ENCODE measurements at regions not wholly inside any gene's neighbourhood (a gene's known extent, or its start where the extent isn't known, plus 50 kb on each side); places are given as distances from the start of the nearest gene placed in this dataset.

- no peak overlapping the region for H3K4me3 ChIP-seq
- TF ChIP-seq CTCF (IDR thresholded peaks at IDR 0.05 in 4 of 5, conservative IDR thresholded peaks at IDR 0.05 in 1 of 5): no peak
- H3K36me3 ChIP-seq: no peaks in the 10 kb centered on the region
- DNase-seq (no peak), ATAC-seq (no peak)
- no peak overlapping the region for H3K27ac ChIP-seq
- H3K9me3 ChIP-seq: no peaks in the 10 kb centered on the region
- in situ Hi-C loops (cut with MboI; ENCODE audit: low sequenced_read_pairs in 4 of 4) (no loop called here), intact Hi-C loops (cut with DNase I; ENCODE audit: low total_unique reads) (no loop called here)
- H3K27me3 ChIP-seq: no peaks in the 10 kb centered on the region
- H3K4me1 ChIP-seq: peaks cover 0 to 7% of the 10 kb centered on the region in 2 donors
These were observed 84.6 kb upstream of the TFPI start for GRCh38 chr2:187638840-187639239.

GRCh38 chr2:187640926-187641510 lies 86.8 kb upstream of the TFPI start:
- in situ Hi-C loops (cut with MboI; ENCODE audit: low sequenced_read_pairs in 4 of 4): no loop called here
- H3K4me1 ChIP-seq: peaks cover 0 to 7% of the 10 kb centered on the region in 2 donors
- DNase-seq: no peak

GRCh38 chr2:187642498-187642897 lies 88.3 kb upstream of the TFPI start:
- H3K9me3 ChIP-seq: no peaks in the 10 kb centered on the region
- H3K4me1 ChIP-seq: peaks cover 0 to 7% of the 10 kb centered on the region in 2 donors
- H3K36me3 ChIP-seq: no peaks in the 10 kb centered on the region
- DNase-seq (no peak), ATAC-seq (no peak)
- H3K27ac ChIP-seq: no peak overlapping the region
- H3K4me3 ChIP-seq: no peak overlapping the region
- H3K27me3 ChIP-seq: no peaks in the 10 kb centered on the region
- intact Hi-C loops (cut with DNase I; ENCODE audit: low total_unique reads): no loop called here
- in situ Hi-C loops (cut with MboI; ENCODE audit: low sequenced_read_pairs in 4 of 4): no loop called here
- TF ChIP-seq POLR2A (IDR thresholded peaks at IDR 0.05) (no peak), CTCF (IDR thresholded peaks at IDR 0.05 in 4 of 5, conservative IDR thresholded peaks at IDR 0.05 in 1 of 5) (no peak)

More at GRCh38 chr2:187640926-187641510, 86.8 kb upstream of the TFPI start:
- intact Hi-C loops (cut with DNase I; ENCODE audit: low total_unique reads): no loop called here
- no peak for ATAC-seq
- Histone ChIP-seq H3K27ac (no peak overlapping the region), H3K27me3 (no peaks in the 10 kb centered on the region), H3K9me3 (no peaks in the 10 kb centered on the region), H3K4me3 (no peak overlapping the region), H3K36me3 (no peaks in the 10 kb centered on the region)
- TF ChIP-seq CTCF (IDR thresholded peaks at IDR 0.05 in 4 of 5, conservative IDR thresholded peaks at IDR 0.05 in 1 of 5) (no peak), POLR2A (IDR thresholded peaks at IDR 0.05) (no peak)

GRCh38 chr2:187644486-187644885 lies 90.3 kb upstream of the TFPI start:
- Histone ChIP-seq H3K36me3 (no peaks in the 10 kb centered on the region), H3K27ac (no peak overlapping the region), H3K9me3 (no peaks in the 10 kb centered on the region), H3K27me3 (no peaks in the 10 kb centered on the region), H3K4me1 (peaks cover 0 to 7% of the 10 kb centered on the region in 2 donors), H3K4me3 (no peak overlapping the region)
- no peak for DNase-seq
- no peak for TF ChIP-seq POLR2A (IDR thresholded peaks at IDR 0.05)
- TF ChIP-seq CTCF (IDR thresholded peaks at IDR 0.05 in 4 of 5, conservative IDR thresholded peaks at IDR 0.05 in 1 of 5): no peak
- no peak for ATAC-seq
- intact Hi-C loops (cut with DNase I; ENCODE audit: low total_unique reads): no loop called here
- in situ Hi-C loops (cut with MboI; ENCODE audit: low sequenced_read_pairs in 4 of 4): no loop called here

GRCh38 chr2:187644981-187645380 lies 90.7 kb upstream of the TFPI start:
- Histone ChIP-seq H3K9me3 (no peaks in the 10 kb centered on the region), H3K27me3 (no peaks in the 10 kb centered on the region), H3K36me3 (no peaks in the 10 kb centered on the region), H3K4me3 (no peak overlapping the region), H3K4me1 (peaks cover 0 to 7% of the 10 kb centered on the region in 2 donors), H3K27ac (no peak overlapping the region)
- in situ Hi-C loops (cut with MboI; ENCODE audit: low sequenced_read_pairs in 4 of 4) (no loop called here), intact Hi-C loops (cut with DNase I; ENCODE audit: low total_unique reads) (no loop called here)
- TF ChIP-seq CTCF (IDR thresholded peaks at IDR 0.05 in 4 of 5, conservative IDR thresholded peaks at IDR 0.05 in 1 of 5) (no peak), POLR2A (IDR thresholded peaks at IDR 0.05) (no peak)
- no peak for ATAC-seq
- no peak for DNase-seq

Measured in gastrocnemius medialis (tissue), 4 donors.